H9 (cell line): ENCODE measurements at regions not wholly inside any gene's neighbourhood (a gene's known extent, or its start where the extent isn't known, plus 50 kb on each side); places are given as distances from the start of the nearest gene placed in this dataset.

Experiments
- DNase-seq: peaks from one replicate; pipeline ENCODE4 v3.0.0-alpha.2; 2017
- H2AFZ ChIP-seq: one replicate; pipeline ENCODE4 v1.6.1; 2013; ENCODE audit warnings: mild to moderate bottlenecking, low read length, control low read depth, moderate library complexity
- H2AK5ac ChIP-seq: 2 replicates; pipeline ENCODE4 v1.6.1; 2013; ENCODE audit warnings: low read length, control low read depth, mixed read lengths; ENCODE audit not compliant: insufficient read length
- H2BK120ac ChIP-seq: one replicate; pipeline ENCODE4 v1.6.1; 2013; ENCODE audit warnings: low read depth, mild to moderate bottlenecking, low read length, control low read depth, inconsistent platforms; ENCODE audit not compliant: poor library complexity, severe bottlenecking
- H2BK12ac ChIP-seq: 2 replicates; pipeline ENCODE4 v1.6.1; 2013; ENCODE audit warnings: low read length, control low read depth, mixed read lengths, low read depth; ENCODE audit not compliant: insufficient read length
- H2BK15ac ChIP-seq: 2 replicates; pipeline ENCODE4 v1.6.1; 2013; ENCODE audit warnings: low read depth, low read length, control low read depth
- H2BK20ac ChIP-seq: one replicate; pipeline ENCODE4 v1.6.1; 2013; ENCODE audit warnings: low read depth, mild to moderate bottlenecking, low read length, control low read depth, inconsistent platforms; ENCODE audit not compliant: poor library complexity, severe bottlenecking
- H2BK5ac ChIP-seq: 2 replicates; pipeline ENCODE4 v1.6.1; 2013; ENCODE audit warnings: low read length, control low read depth, mixed read lengths; ENCODE audit not compliant: insufficient read length
- H3K14ac ChIP-seq: 2 replicates; pipeline ENCODE4 v1.6.1; 2013; ENCODE audit warnings: low read length, control low read depth; ENCODE audit not compliant: insufficient read depth
- H3K18ac ChIP-seq: 2 replicates; pipeline ENCODE4 v1.6.1; 2013; ENCODE audit warnings: low read depth, mild to moderate bottlenecking, mixed read lengths, low read length, control low read depth; ENCODE audit not compliant: insufficient read length
- H3K23ac ChIP-seq: 2 replicates; pipeline ENCODE4 v1.6.1; 2013; ENCODE audit warnings: low read length, control low read depth, mixed read lengths, low read depth; ENCODE audit not compliant: insufficient read length
- H3K23me2 ChIP-seq: 2 replicates; pipeline ENCODE4 v1.6.1; 2013; ENCODE audit warnings: low read depth, mild to moderate bottlenecking, mixed read lengths, low read length, control low read depth; ENCODE audit not compliant: insufficient read length, poor library complexity, severe bottlenecking
- H3K27ac ChIP-seq: 2 replicates; pipeline ENCODE4 v1.5.1; 2013; ENCODE audit warnings: low read length, control low read depth, mixed read lengths, low read depth; ENCODE audit not compliant: insufficient read length
- H3K27me3 ChIP-seq: 2 replicates; pipeline ENCODE4 v1.6.1; 2013; ENCODE audit warnings: low read length, control low read depth, inconsistent platforms; ENCODE audit not compliant: insufficient read depth
- H3K4ac ChIP-seq: 2 replicates; pipeline ENCODE4 v1.6.1; 2013; ENCODE audit warnings: low read depth, mild to moderate bottlenecking, control low read depth, inconsistent platforms, low read length, moderate library complexity
- H3K4me1 ChIP-seq: 2 replicates; pipeline ENCODE4 v1.6.1; 2013; ENCODE audit warnings: low read length, control low read depth, inconsistent platforms; ENCODE audit not compliant: insufficient read depth
- H3K4me2 ChIP-seq: 2 replicates; pipeline ENCODE4 v1.6.1; 2013; ENCODE audit warnings: low read length, control low read depth, mixed read lengths; ENCODE audit not compliant: insufficient read length, insufficient read depth
- H3K56ac ChIP-seq: 2 replicates; pipeline ENCODE4 v1.6.1; 2013; ENCODE audit warnings: low read depth, mild to moderate bottlenecking, mixed read lengths, low read length, control low read depth; ENCODE audit not compliant: insufficient read length
- H3K79me1 ChIP-seq: 2 replicates; pipeline ENCODE4 v1.6.1; 2013; ENCODE audit warnings: low read depth, mild to moderate bottlenecking, moderate library complexity, low read length, control low read depth, inconsistent platforms; ENCODE audit not compliant: insufficient read depth, poor library complexity, severe bottlenecking
- H3K79me2 ChIP-seq: 2 replicates; pipeline ENCODE4 v1.6.1; 2013; ENCODE audit warnings: low read length, control low read depth, inconsistent platforms; ENCODE audit not compliant: insufficient read depth
- H3K9ac ChIP-seq: 2 replicates; pipeline ENCODE4 v1.6.1; 2013; ENCODE audit warnings: low read length, control low read depth, mixed read lengths; ENCODE audit not compliant: insufficient read length; ENCODE audit errors: extremely low read depth
- H3K9me3 ChIP-seq: one replicate; pipeline ENCODE4 v1.6.1; 2013; ENCODE audit warnings: low read depth, low read length, inconsistent platforms; ENCODE audit not compliant: control insufficient read depth
- H3T11ph ChIP-seq: one replicate; pipeline ENCODE4 v1.6.1; 2013; ENCODE audit warnings: mild to moderate bottlenecking, low read length, control low read depth, inconsistent platforms
- H4K20me1 ChIP-seq: one replicate; pipeline ENCODE4 v1.6.1; 2013; ENCODE audit not compliant: control insufficient read depth, insufficient read length, insufficient read depth
- H4K5ac ChIP-seq: 2 replicates; pipeline ENCODE4 v1.6.1; 2013; ENCODE audit warnings: low read depth, mild to moderate bottlenecking, mixed read lengths, low read length, control low read depth; ENCODE audit not compliant: insufficient read length
- H4K8ac ChIP-seq: replicated peaks from 2 replicates; pipeline ENCODE4 v1.6.1; 2013; ENCODE audit warnings: low read length, control low read depth, mixed read lengths, low read depth; ENCODE audit not compliant: insufficient read length
- H4K91ac ChIP-seq: 2 replicates; pipeline ENCODE4 v1.6.1; 2013; ENCODE audit warnings: low read depth, mild to moderate bottlenecking, moderate library complexity, mixed read lengths, low read length, control low read depth; ENCODE audit not compliant: insufficient read length
- H3K27ac Mint-ChIP-seq, 3 experiments: 2 replicates in 2 of 3; 3 replicates in 1 of 3; pipeline ENCODE4 v1.8.0; 2020 to 2021; ENCODE audit warnings: mixed read lengths in 3 of 3, mild to moderate bottlenecking in 1 of 3, moderate library complexity in 1 of 3
- H3K27me3 Mint-ChIP-seq: 2 replicates; pipeline ENCODE4 v1.8.0; 2021; ENCODE audit warnings: low read depth, mild to moderate bottlenecking, moderate library complexity, mixed read lengths
- H3K36me3 Mint-ChIP-seq, 3 experiments: 2 replicates in 2 of 3; 3 replicates in 1 of 3; pipeline ENCODE4 v1.8.0; 2020 to 2021; ENCODE audit warnings: low read depth in 3 of 3, mixed read lengths in 3 of 3; ENCODE audit not compliant: insufficient read depth in 1 of 3
- H3K4me1 Mint-ChIP-seq, 2 experiments: 2 replicates each; pipeline ENCODE4 v1.8.0; 2020; ENCODE audit warnings: mixed read lengths in 2 of 2
- H3K4me3 Mint-ChIP-seq, 2 experiments: 2 replicates in 1 of 2; 3 replicates in 1 of 2; pipeline ENCODE4 v1.8.0; 2020 to 2021; ENCODE audit warnings: mild to moderate bottlenecking in 2 of 2, mixed read lengths in 2 of 2, moderate library complexity in 1 of 2
- H3K9me3 Mint-ChIP-seq, 2 experiments: 2 replicates in 1 of 2; 3 replicates in 1 of 2; pipeline ENCODE4 v1.8.0; 2020; ENCODE audit warnings: mild to moderate bottlenecking in 2 of 2, mixed read lengths in 2 of 2, moderate library complexity in 1 of 2
- CTCF ChIP-seq: fragments of 200-600 bp; sonication (generic); conservative IDR thresholded peaks from 3 replicates; pipeline ENCODE4 v1.8.0; 2021; ENCODE audit warnings: antibody characterized with exemption, mild to moderate bottlenecking
- WGBS: extraction: QIAGEN DNeasy Blood & Tissue Kit; methylation state at CpG from one replicate; pipeline ENCODE4 v1.1.7; 2013; ENCODE audit warnings: missing lambda C conversion rate, low lambda C conversion rate, mixed read lengths; ENCODE audit not compliant: insufficient read length; ENCODE audit errors: extremely low coverage; 5-methylcytosine and 5-hydroxymethylcytosine counted together

- Histone ChIP-seq H4K5ac (no peak overlapping the region), H3K23ac (no peak overlapping the region), H2AFZ (no peak overlapping the region), H4K8ac (no peak overlapping the region), H2BK12ac (no peak overlapping the region), H3T11ph (no peak overlapping the region), H4K20me1 (no peaks in the 10 kb centered on the region), H3K4ac (no peak overlapping the region), H3K23me2 (no peaks in the 10 kb centered on the region), H3K4me1 (peaks cover 2% of the 10 kb centered on the region), H3K9ac (no peak overlapping the region), H3K27ac (no peak overlapping the region), H2BK20ac (no peak overlapping the region), H2BK120ac (no peak overlapping the region), H3K4me2 (no peak overlapping the region), H3K14ac (no peak overlapping the region), H3K18ac (no peak overlapping the region), H3K79me1 (no peaks in the 10 kb centered on the region), H4K91ac (no peak overlapping the region), H2AK5ac (no peak overlapping the region), H3K27me3 (no peaks in the 10 kb centered on the region), H3K56ac (no peak overlapping the region), H2BK15ac (no peak overlapping the region), H2BK5ac (no peak overlapping the region), H3K9me3 (no peaks in the 10 kb centered on the region), H3K79me2 (no peaks in the 10 kb centered on the region)
- H3K27ac Mint-ChIP-seq: no peak overlapping the region
- H3K36me3 Mint-ChIP-seq: peaks cover 0 to 12% (median 5%) of the 10 kb centered on the region in 3 experiments; a peak in 1 of 7 replicates
- H3K4me3 Mint-ChIP-seq: no peak overlapping the region
- no peak for TF ChIP-seq CTCF
- no CpG with 5 or more reads among the region's 3 CpGs for WGBS
- peaks cover 10 to 18% of the 10 kb centered on the region in 2 experiments for H3K4me1 Mint-ChIP-seq
- no peak for DNase-seq
- no peaks in the 10 kb centered on the region for H3K9me3 Mint-ChIP-seq
- no peaks in the 10 kb centered on the region for H3K27me3 Mint-ChIP-seq
Measured at GRCh38 chr9:592733-593132, 248.8 kb upstream of the DMRT1 start.
